ENCODE measurements at regions not wholly inside any gene's neighbourhood (a gene's known extent, or its start where the extent isn't known, plus 50 kb on each side); places are given as distances from the start of the nearest gene placed in this dataset.

- TF ChIP-seq CTCF (IDR thresholded peaks at IDR 0.05) = no peak
- no peak for TF ChIP-seq POLR2A (IDR thresholded peaks at IDR 0.05)
Measured at GRCh38 chr6:168825226-168826077, 384.5 kb downstream of the SMOC2 start.

All from heart left ventricle (tissue), 13 donors.